ENCODE measurements at regions not wholly inside any gene's neighbourhood (a gene's known extent, or its start where the extent isn't known, plus 50 kb on each side); places are given as distances from the start of the nearest gene placed in this dataset.

GRCh38 chr7:54112567-54112966 lies 429.6 kb upstream of the VSTM2A start:
- no peak overlapping the region for H3K27ac Mint-ChIP-seq (ENCODE audit: unreplicated experiment)
- H3K4me1 Mint-ChIP-seq (ENCODE audit: low read depth, unreplicated experiment) = no peaks in the 10 kb centered on the region
- peaks cover 20% of the 10 kb centered on the region for H3K9me3 Mint-ChIP-seq (ENCODE audit: low read depth, unreplicated experiment)
- CTCF ChIA-PET = no interaction called here
- intact Hi-C loops (cut with micrococcal nuclease; ENCODE audit: unreplicated experiment) = no loop called here
- no TSS peak for BruUV-seq (replicated peaks)
- no peak for DNase-seq
- TF ChIP-seq, protein P1, sequence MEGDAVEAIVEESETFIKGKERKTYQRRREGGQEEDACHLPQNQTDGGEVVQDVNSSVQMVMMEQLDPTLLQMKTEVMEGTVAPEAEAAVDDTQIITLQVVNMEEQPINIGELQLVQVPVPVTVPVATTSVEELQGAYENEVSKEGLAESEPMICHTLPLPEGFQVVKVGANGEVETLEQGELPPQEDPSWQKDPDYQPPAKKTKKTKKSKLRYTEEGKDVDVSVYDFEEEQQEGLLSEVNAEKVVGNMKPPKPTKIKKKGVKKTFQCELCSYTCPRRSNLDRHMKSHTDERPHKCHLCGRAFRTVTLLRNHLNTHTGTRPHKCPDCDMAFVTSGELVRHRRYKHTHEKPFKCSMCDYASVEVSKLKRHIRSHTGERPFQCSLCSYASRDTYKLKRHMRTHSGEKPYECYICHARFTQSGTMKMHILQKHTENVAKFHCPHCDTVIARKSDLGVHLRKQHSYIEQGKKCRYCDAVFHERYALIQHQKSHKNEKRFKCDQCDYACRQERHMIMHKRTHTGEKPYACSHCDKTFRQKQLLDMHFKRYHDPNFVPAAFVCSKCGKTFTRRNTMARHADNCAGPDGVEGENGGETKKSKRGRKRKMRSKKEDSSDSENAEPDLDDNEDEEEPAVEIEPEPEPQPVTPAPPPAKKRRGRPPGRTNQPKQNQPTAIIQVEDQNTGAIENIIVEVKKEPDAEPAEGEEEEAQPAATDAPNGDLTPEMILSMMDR (IDR thresholded peaks at IDR 0.05; ENCODE audit: unreplicated experiment) = no peak
- H3K27me3 Mint-ChIP-seq (ENCODE audit: unreplicated experiment) = no peaks in the 10 kb centered on the region
- H3K36me3 Mint-ChIP-seq (ENCODE audit: insufficient read depth, unreplicated experiment) = no peaks in the 10 kb centered on the region
- H3K4me3 Mint-ChIP-seq (ENCODE audit: low read depth, unreplicated experiment) = no peak overlapping the region

DNA sequence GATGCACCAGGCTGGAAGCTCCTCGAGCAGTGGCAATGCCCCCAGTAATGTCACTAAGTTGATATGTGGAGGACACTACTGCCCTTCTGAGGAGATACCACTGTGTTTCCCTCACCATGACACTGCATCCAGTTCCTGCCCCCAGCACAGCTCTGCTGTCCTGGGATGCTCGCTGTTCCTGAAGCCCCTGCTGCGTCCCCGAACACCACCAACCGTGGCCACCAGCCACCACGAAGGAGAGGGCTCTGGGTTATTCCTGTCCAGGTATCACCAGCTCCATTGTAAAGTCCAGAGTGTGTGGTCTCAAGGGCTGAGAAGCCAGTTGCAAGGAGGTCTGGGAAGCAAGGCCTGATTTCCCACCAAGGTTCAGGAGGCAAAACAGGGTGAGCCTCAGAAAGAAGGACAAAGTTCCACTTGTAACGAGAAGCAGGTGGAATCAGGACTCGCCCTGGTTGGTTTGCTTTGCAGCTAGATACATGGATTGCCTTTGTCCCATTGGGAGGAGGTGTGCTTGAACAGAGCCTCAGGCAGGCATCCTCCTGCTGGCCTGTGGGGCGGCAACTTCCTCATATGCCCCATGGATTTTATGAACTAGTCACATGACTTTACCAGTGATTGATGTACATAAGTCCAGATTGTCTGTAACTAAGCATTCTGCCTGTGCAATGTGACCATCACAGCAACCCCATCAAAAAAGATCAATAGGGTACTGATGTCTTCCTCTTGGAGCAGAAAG lies 427.0 kb upstream of the VSTM2A start:
- Mint-ChIP-seq H3K27ac (ENCODE audit: unreplicated experiment) (no peak overlapping the region), H3K9me3 (ENCODE audit: low read depth, unreplicated experiment) (peaks cover 21% of the 10 kb centered on the region), H3K4me1 (ENCODE audit: low read depth, unreplicated experiment) (no peaks in the 10 kb centered on the region), H3K4me3 (ENCODE audit: low read depth, unreplicated experiment) (no peak overlapping the region), H3K36me3 (ENCODE audit: insufficient read depth, unreplicated experiment) (no peaks in the 10 kb centered on the region), H3K27me3 (ENCODE audit: unreplicated experiment) (no peaks in the 10 kb centered on the region)
- DNase-seq = no peak
- CTCF ChIA-PET = no interaction called here
- intact Hi-C loops (cut with micrococcal nuclease; ENCODE audit: unreplicated experiment) = no loop called here
- no TSS peak for BruUV-seq (replicated peaks)
- TF ChIP-seq, protein P1 (IDR thresholded peaks at IDR 0.05; ENCODE audit: unreplicated experiment) = no peak

GRCh38 chr7:54116956-54117355 lies 425.2 kb upstream of the VSTM2A start:
- H3K9me3 Mint-ChIP-seq (ENCODE audit: low read depth, unreplicated experiment) = peaks cover 15% of the 10 kb centered on the region
- no TSS peak for BruUV-seq (replicated peaks)
- CTCF ChIA-PET = no interaction called here

DNA sequence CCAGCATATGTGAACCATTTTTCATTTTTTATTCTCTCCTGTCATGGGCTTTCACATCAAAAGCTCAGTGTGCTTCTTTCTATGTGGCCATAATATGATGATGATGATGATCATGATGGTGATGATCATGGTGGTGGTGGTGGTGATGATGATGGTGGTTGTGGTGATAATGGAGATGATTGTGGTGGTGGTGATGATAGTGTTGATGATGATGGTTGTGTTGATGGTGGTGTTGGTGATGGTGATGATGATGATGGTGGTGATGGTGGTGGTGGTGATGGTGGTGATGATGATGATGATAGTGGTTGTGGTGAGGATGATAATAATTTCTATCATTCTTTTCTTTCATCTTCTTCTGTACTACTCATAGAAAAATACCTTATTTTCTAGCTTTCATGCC lies 413.1 kb upstream of the VSTM2A start:
- no peak overlapping the region for H3K27ac Mint-ChIP-seq (ENCODE audit: unreplicated experiment)
- intact Hi-C loops (cut with micrococcal nuclease; ENCODE audit: unreplicated experiment) = no loop called here
- no peaks in the 10 kb centered on the region for H3K27me3 Mint-ChIP-seq (ENCODE audit: unreplicated experiment)
- H3K9me3 Mint-ChIP-seq (ENCODE audit: low read depth, unreplicated experiment) = peaks cover 23% of the 10 kb centered on the region
- BruUV-seq (replicated peaks) = no TSS peak
- TF ChIP-seq, protein P1 (IDR thresholded peaks at IDR 0.05; ENCODE audit: unreplicated experiment) = no peak
- no peaks in the 10 kb centered on the region for H3K36me3 Mint-ChIP-seq (ENCODE audit: insufficient read depth, unreplicated experiment)
- CTCF ChIA-PET = no interaction called here
- DNase-seq = no peak
- no peak overlapping the region for H3K4me3 Mint-ChIP-seq (ENCODE audit: low read depth, unreplicated experiment)
- no peaks in the 10 kb centered on the region for H3K4me1 Mint-ChIP-seq (ENCODE audit: low read depth, unreplicated experiment)

More at GRCh38 chr7:54116956-54117355, 425.2 kb upstream of the VSTM2A start:
- Mint-ChIP-seq H3K4me1 (ENCODE audit: low read depth, unreplicated experiment) (no peaks in the 10 kb centered on the region), H3K36me3 (ENCODE audit: insufficient read depth, unreplicated experiment) (no peaks in the 10 kb centered on the region), H3K4me3 (ENCODE audit: low read depth, unreplicated experiment) (no peak overlapping the region), H3K27me3 (ENCODE audit: unreplicated experiment) (no peaks in the 10 kb centered on the region), H3K27ac (ENCODE audit: unreplicated experiment) (no peak overlapping the region)
- TF ChIP-seq, protein P1 (IDR thresholded peaks at IDR 0.05; ENCODE audit: unreplicated experiment) = no peak
- intact Hi-C loops (cut with micrococcal nuclease; ENCODE audit: unreplicated experiment) = no loop called here
- DNase-seq = no peak
